SH-SY5Y (cell line): ENCODE measurements at regions not wholly inside any gene's neighbourhood (a gene's known extent, or its start where the extent isn't known, plus 50 kb on each side); places are given as distances from the start of the nearest gene placed in this dataset.

Experiments
- GATA2 ChIP-seq: IDR thresholded peaks from 2 replicates; pipeline ENCODE4 v1.6.1; 2011; ENCODE audit warnings: mild to moderate bottlenecking, low read depth, low read length
- GATA3 ChIP-seq: IDR thresholded peaks from 2 replicates; pipeline ENCODE4 v1.6.1; 2011; ENCODE audit warnings: low read depth, mild to moderate bottlenecking, low read length, moderate library complexity

DNA sequence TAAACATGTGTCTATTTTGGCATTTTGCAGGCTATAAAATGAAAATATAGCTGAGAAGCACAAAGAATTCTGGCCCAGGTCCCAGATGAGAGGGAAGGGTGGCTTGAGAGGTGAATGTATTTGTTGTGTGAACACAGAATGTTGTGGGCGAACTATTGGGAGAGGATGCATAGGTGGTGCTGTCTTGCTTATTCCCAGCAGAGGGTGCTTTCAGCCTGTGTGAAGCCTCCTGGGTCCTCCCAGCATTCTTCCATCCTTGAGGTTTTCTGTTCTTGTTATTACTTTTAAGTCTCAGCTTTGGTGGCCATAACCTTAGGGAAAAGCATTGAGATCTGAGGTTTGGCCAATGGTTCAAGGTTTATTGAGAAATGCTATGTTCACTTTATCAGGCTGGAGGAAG lies 108.7 kb upstream of the SNX19 start:
- TF ChIP-seq GATA2 (no peak), GATA3 (no peak)
